RWPE1 (cell line): ENCODE measurements at regions not wholly inside any gene's neighbourhood (a gene's known extent, or its start where the extent isn't known, plus 50 kb on each side); places are given as distances from the start of the nearest gene placed in this dataset.

Experiments used
- CTCF ChIA-PET: fragments of 350-600 bp; sonication (Branson Sonifier 250); formaldehyde crosslinking; extraction: SDS; loops from one replicate; lab custom pipeline; 2021; lab: Yijun Ruan, JAX
- POLR2A ChIA-PET: fragments of 400-600 bp; formaldehyde crosslinking; extraction: SDS; loops from one replicate; lab custom pipeline; 2020; ENCODE audit warnings: antibody characterized with exemption; ENCODE audit not compliant: low non-redundant PET; lab: Yijun Ruan, JAX
- DNase-seq: peaks from one replicate; pipeline ENCODE4 v3.0.0; 2012; ENCODE audit warnings: low spot score
- H3K27ac ChIP-seq: fragments of 450-650 bp; 2 replicates; pipeline ENCODE4 v1.5.1; 2017
- TF ChIP-seq, protein P1 (sequence below): fragments of 450-650 bp; conservative IDR thresholded peaks from 2 replicates; pipeline ENCODE4 v1.5.1; 2017; ENCODE audit warnings: low read depth, mild to moderate bottlenecking

DNA sequence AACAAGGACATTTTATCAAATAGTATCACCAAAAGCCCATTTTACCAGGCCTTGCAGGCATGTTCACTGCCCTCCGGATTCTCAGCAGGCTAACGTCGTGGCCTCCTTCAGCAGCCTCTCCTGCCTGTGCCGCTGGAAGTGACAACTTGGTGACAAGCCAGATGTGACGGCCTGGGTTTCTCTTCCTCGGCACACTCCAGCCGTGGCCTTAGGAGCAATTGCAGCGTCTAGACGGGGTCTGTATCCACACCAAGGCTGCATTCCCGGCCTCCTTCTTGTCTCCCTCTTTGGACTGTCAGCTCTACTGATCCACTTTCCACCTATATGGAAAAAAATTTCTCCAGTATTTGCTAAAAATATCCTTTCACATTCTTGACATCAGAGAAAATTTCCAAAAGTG, 145.3 kb upstream of the MGMT start:
- H3K27ac ChIP-seq, result no peak overlapping the region
- ChIA-PET CTCF (no interaction called here), POLR2A (no interaction called here)
- DNase-seq, result no peak
- TF ChIP-seq, protein P1, sequence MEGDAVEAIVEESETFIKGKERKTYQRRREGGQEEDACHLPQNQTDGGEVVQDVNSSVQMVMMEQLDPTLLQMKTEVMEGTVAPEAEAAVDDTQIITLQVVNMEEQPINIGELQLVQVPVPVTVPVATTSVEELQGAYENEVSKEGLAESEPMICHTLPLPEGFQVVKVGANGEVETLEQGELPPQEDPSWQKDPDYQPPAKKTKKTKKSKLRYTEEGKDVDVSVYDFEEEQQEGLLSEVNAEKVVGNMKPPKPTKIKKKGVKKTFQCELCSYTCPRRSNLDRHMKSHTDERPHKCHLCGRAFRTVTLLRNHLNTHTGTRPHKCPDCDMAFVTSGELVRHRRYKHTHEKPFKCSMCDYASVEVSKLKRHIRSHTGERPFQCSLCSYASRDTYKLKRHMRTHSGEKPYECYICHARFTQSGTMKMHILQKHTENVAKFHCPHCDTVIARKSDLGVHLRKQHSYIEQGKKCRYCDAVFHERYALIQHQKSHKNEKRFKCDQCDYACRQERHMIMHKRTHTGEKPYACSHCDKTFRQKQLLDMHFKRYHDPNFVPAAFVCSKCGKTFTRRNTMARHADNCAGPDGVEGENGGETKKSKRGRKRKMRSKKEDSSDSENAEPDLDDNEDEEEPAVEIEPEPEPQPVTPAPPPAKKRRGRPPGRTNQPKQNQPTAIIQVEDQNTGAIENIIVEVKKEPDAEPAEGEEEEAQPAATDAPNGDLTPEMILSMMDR, result no peak

DNA sequence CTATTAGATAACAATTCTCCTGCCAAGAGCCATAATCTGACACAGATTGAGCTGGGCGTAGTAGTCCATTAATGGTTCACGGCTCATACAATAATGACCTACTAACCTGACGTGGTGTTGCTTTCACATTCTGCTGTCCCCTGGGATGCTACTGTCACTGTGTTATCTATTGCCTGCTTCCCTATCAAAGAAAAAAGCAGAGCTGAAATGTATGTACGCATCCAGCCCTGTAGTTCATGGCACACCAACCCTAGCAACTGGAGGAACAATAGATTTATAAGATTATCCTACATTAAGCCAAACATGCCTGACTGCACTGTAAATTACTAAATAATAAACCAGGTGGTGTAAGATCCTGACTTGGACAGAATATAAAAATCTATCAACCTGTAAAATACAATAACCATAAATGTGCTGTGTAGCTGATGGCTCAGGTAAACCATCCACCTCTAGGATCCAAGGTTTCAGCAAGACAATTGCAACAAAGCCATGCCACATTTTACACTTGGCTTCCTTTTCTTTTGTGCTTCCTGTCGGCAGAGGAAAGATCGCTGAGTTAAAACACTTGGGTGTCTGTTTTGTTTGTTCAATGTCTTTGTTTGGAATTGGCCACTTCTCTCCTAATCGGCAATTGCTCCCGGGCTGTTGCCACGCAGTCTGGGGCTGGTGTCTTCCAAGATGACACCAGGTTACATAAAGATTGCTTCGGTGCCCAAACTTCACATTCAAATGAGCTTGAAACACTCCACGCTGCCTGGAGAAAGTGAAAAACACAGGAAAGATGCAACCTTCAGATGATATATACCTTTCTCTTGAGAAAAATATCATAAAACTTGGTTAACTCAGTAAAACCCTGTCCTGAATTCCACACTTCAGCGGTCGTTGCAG, 143.9 kb upstream of the MGMT start:
- ChIA-PET CTCF (no interaction called here), POLR2A (no interaction called here)
- TF ChIP-seq, protein P1, result no peak
- no peak for DNase-seq
- no peak overlapping the region for H3K27ac ChIP-seq

DNA sequence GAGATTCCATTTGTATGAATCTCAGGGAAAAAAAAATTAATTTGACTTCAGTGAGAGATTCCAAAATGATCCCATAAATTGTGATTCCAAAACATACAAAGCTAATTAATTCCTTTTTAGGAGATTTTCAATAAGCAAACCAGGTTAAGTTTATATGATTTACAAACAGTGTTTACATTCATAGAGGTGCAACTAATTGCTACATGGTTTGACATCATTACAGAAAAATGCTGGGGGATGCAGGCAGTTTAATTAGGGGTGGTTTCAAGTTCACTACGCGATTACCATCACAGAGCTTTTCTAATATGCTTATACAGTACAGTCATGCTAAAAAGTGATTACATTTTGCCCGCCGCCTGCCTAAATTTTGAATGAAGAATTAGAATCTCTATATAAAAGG, 143.2 kb upstream of the MGMT start:
- DNase-seq, result no peak
- POLR2A ChIA-PET, result no interaction called here
- H3K27ac ChIP-seq, result no peak overlapping the region
- CTCF ChIA-PET, result no interaction called here
- TF ChIP-seq, protein P1, result no peak

DNA sequence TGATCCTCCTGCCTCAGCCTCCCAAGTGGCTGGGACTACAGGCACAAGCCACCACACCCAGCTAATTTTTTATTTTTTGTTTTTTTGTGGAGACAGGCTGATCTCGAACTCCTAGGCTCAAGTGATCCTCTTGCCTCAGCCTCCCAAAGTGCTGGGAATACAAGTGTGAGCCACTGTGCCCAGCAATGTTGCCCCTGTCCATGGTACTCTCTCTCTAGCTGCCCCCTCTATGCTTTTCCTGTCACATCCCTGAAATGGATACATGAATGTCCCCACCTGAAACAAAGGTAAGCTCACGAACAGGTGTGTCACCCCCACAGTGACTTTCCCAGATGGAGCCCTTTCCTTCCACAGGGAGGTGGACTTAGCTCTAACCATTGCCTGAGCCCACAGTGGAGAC, 141.1 kb upstream of the MGMT start:
- ChIA-PET POLR2A (no interaction called here), CTCF (interaction anchor here (0.5 kb wide), 1 partner anchor 679 kb away, joined by 5 read pairs; no protein-coding TSS in a partner anchor)
- no peak overlapping the region for H3K27ac ChIP-seq
- TF ChIP-seq, protein P1, result no peak
- DNase-seq, result no peak

DNA sequence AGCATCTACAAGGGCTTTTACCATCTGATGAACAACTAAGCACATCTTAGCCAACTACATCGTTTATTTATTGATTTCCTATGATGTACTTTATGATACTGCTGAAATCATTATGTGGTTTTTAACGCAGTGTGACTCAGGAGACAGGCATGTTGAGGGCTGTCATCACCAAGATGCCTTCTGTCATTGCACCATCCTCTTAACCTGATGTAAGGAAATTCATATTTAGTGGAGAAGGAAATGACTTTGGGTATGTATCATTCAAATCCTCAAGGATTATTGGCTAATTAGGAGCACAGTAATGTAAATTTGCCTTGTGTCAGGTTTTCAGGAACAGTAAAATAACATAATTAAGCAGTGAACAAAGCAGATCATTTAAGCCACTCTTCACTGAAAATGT, 138.5 kb upstream of the MGMT start:
- H3K27ac ChIP-seq, result no peak overlapping the region
- TF ChIP-seq, protein P1, result no peak
- ChIA-PET POLR2A (no interaction called here), CTCF (no interaction called here)
- DNase-seq, result peak; percentile 42

DNA sequence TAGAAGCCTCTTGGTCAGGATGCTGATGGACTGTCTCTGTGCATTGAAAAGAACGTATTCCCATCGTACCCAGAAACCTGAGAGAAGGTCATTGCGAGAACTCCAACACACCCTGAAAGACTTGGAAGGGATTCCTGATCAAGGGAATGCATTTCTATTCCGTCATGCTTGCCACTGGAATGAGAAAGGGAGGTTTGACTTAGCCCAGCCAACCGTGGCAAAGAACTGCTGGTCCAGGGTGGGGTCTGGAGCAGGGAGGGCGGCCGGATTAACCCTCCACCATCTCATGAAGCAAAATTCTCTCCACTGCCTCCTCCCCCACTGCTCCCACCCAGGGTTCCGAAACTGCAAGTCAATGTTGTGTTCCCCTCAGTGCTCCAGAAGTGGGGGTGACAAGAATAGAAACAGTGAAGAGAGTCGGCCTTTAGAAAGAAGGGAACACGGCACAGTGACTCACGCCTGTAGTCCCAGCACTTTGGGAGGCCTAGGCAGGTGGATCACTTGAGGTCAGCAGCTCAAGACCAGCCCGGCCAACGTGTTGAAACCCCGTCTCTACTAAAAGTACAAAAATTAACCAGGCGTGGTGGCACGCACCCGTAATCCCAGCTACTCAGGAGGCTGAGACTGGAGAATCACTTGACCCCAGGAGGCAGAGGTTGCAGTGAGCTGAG, 137.5 kb upstream of the MGMT start:
- no peak overlapping the region for H3K27ac ChIP-seq
- ChIA-PET CTCF (no interaction called here), POLR2A (no interaction called here)
- TF ChIP-seq, protein P1, result no peak
- DNase-seq, result no peak
